Neural cell (in vitro differentiated cells): ENCODE measurements at regions not wholly inside any gene's neighbourhood (a gene's known extent, or its start where the extent isn't known, plus 50 kb on each side); places are given as distances from the start of the nearest gene placed in this dataset.

Experiments used
- H2AFZ ChIP-seq: fragments of 200-600, 300-800 bp; sonication (generic), shearing (Covaris generic); 2 replicates; pipeline ENCODE4 v1.6.0; 2014; ENCODE audit warnings: low read depth, mild to moderate bottlenecking, antibody characterized with exemption, low read length, moderate library complexity
- H3F3A ChIP-seq: fragments of 200-600 bp; shearing (Covaris generic); 2 replicates; pipeline ENCODE4 v1.6.1; 2016; ENCODE audit warnings: mild to moderate bottlenecking, moderate library complexity, mixed read lengths, antibody characterized with exemption, low read length; ENCODE audit not compliant: insufficient read depth, poor library complexity, severe bottlenecking
- H3K27ac ChIP-seq: fragments of 200-600, 300-800 bp; sonication (generic), shearing (Covaris generic); 2 replicates; pipeline ENCODE4 v1.5.1; 2014; ENCODE audit warnings: mild to moderate bottlenecking, low read length, moderate library complexity
- H3K27me3 ChIP-seq: fragments of 300-800, 200-600 bp; sonication (generic), shearing (Covaris generic); 2 replicates; pipeline ENCODE4 v1.6.0; 2014; ENCODE audit warnings: mild to moderate bottlenecking, low read depth, low read length, moderate library complexity; ENCODE audit not compliant: insufficient read depth
- H3K36me3 ChIP-seq: fragments of 300-800, 200-600 bp; sonication (generic), shearing (Covaris generic); 2 replicates; pipeline ENCODE4 v1.5.1; 2014; ENCODE audit warnings: mild to moderate bottlenecking, antibody characterized with exemption, low read length, moderate library complexity; ENCODE audit not compliant: insufficient read depth
- H3K4me2 ChIP-seq: fragments of 300-800, 200-600 bp; sonication (generic), shearing (Covaris generic); 2 replicates; pipeline ENCODE4 v1.6.0; 2014; ENCODE audit warnings: mild to moderate bottlenecking, low read length
- H3K4me3 ChIP-seq: fragments of 300-800, 200-600 bp; sonication (generic), shearing (Covaris generic); 2 replicates; pipeline ENCODE4 v1.5.1; 2014; ENCODE audit warnings: mild to moderate bottlenecking, low read length, moderate library complexity
- H3K79me2 ChIP-seq: fragments of 200-600 bp; shearing (Covaris generic); replicated peaks from 2 replicates; pipeline ENCODE4 v1.6.0; 2014; ENCODE audit warnings: mild to moderate bottlenecking, low read length, moderate library complexity; ENCODE audit not compliant: insufficient read depth
- H3K9ac ChIP-seq: fragments of 300-800, 200-600 bp; sonication (generic), shearing (Covaris generic); 2 replicates; pipeline ENCODE4 v1.6.1; 2016; ENCODE audit warnings: mild to moderate bottlenecking, low read length, mixed read lengths
- H3K9me2 ChIP-seq: fragments of 200-600 bp; shearing (Covaris generic); 2 replicates; pipeline ENCODE4 v1.6.1; 2016; ENCODE audit warnings: mild to moderate bottlenecking, low read length, mixed read lengths; ENCODE audit not compliant: insufficient read depth
- H3K9me3 ChIP-seq: fragments of 200-600, 300-800 bp; sonication (generic), shearing (Covaris generic); 2 replicates; pipeline ENCODE4 v1.6.1; 2016; ENCODE audit warnings: mild to moderate bottlenecking, mixed run types, low read length, moderate library complexity, mixed read lengths
- H4K20me1 ChIP-seq: fragments of 200-600 bp; shearing (Covaris generic); 2 replicates; pipeline ENCODE4 v1.6.1; 2016; ENCODE audit warnings: mild to moderate bottlenecking, mixed run types; ENCODE audit not compliant: insufficient read depth
- CTCF ChIP-seq: fragments of 450-650 bp; IDR thresholded peaks from 2 replicates; pipeline ENCODE4 v1.5.1; 2014; ENCODE audit warnings: antibody characterized with exemption, mild to moderate bottlenecking, moderate library complexity; ENCODE audit not compliant: poor library complexity, severe bottlenecking
- EP300 ChIP-seq: fragments of 450-650 bp; conservative IDR thresholded peaks from 2 replicates; pipeline ENCODE4 v1.6.1; 2014; ENCODE audit warnings: antibody characterized with exemption, mild to moderate bottlenecking, moderate library complexity; ENCODE audit not compliant: poor library complexity, severe bottlenecking
- EZH2 ChIP-seq: fragments of 200-600, 300-800 bp; shearing (Covaris generic), sonication (generic); IDR thresholded peaks from 2 replicates; pipeline ENCODE4 v1.6.1; 2014; ENCODE audit warnings: antibody characterized with exemption, low read length, borderline replicate concordance, mild to moderate bottlenecking; ENCODE audit not compliant: insufficient read depth, poor library complexity, severe bottlenecking
- MXI1 ChIP-seq: fragments of 450-650 bp; conservative IDR thresholded peaks from 2 replicates; pipeline ENCODE4 v1.6.1; 2014; ENCODE audit warnings: antibody characterized with exemption, mild to moderate bottlenecking; ENCODE audit not compliant: poor library complexity, severe bottlenecking
- POLR2AphosphoS5 ChIP-seq: IDR thresholded peaks from 2 replicates; pipeline ENCODE4 v1.6.1; 2012
- RAD21 ChIP-seq: fragments of 450-650 bp; conservative IDR thresholded peaks from 2 replicates; pipeline ENCODE4 v1.6.1; 2014; ENCODE audit warnings: antibody characterized with exemption, mild to moderate bottlenecking, moderate library complexity
- REST ChIP-seq: IDR thresholded peaks from 2 replicates; pipeline ENCODE4 v1.6.1; 2012; ENCODE audit warnings: borderline replicate concordance
- SMC3 ChIP-seq: fragments of 450-650 bp; conservative IDR thresholded peaks from 2 replicates; pipeline ENCODE4 v1.6.1; 2014; ENCODE audit warnings: antibody characterized with exemption, mild to moderate bottlenecking, moderate library complexity; ENCODE audit not compliant: poor library complexity
- TAF1 ChIP-seq: IDR thresholded peaks from 2 replicates; pipeline ENCODE4 v1.6.1; 2012; ENCODE audit warnings: low read depth

- no peak for TF ChIP-seq POLR2AphosphoS5
- no peak for TF ChIP-seq TAF1
- no peak for TF ChIP-seq CTCF
- TF ChIP-seq EZH2, result no peak
- TF ChIP-seq REST, result no peak
- no peak for TF ChIP-seq MXI1
- no peak for TF ChIP-seq SMC3
- no peak for TF ChIP-seq EP300
- H3K9ac ChIP-seq, result no peak overlapping the region
- no peak overlapping the region for H3K4me2 ChIP-seq
- H3K27me3 ChIP-seq, result no peaks in the 10 kb centered on the region
- H3K79me2 ChIP-seq, result no peaks in the 10 kb centered on the region
- H3K9me2 ChIP-seq, result no peaks in the 10 kb centered on the region
- H4K20me1 ChIP-seq, result no peaks in the 10 kb centered on the region
- H3F3A ChIP-seq, result no peaks in the 10 kb centered on the region
- no peak overlapping the region for H3K4me3 ChIP-seq
- no peaks in the 10 kb centered on the region for H3K36me3 ChIP-seq
- no peak overlapping the region for H2AFZ ChIP-seq
- H3K9me3 ChIP-seq, result no peaks in the 10 kb centered on the region
- no peak overlapping the region for H3K27ac ChIP-seq
Measured at GRCh38 chr9:115254287-115255180, 136.6 kb upstream of the TNC start.

GRCh38 chr9:115261656-115262081 is 143.7 kb upstream of the TNC start:
- Histone ChIP-seq H3K9ac (no peak overlapping the region), H2AFZ (no peak overlapping the region), H3K9me2 (no peaks in the 10 kb centered on the region), H3K27ac (no peak overlapping the region), H3K4me2 (no peak overlapping the region), H4K20me1 (no peaks in the 10 kb centered on the region), H3K4me3 (no peak overlapping the region), H3F3A (no peaks in the 10 kb centered on the region), H3K27me3 (no peaks in the 10 kb centered on the region), H3K36me3 (no peaks in the 10 kb centered on the region), H3K9me3 (no peaks in the 10 kb centered on the region), H3K79me2 (no peaks in the 10 kb centered on the region)
- TF ChIP-seq REST, result no peak
- no peak for TF ChIP-seq RAD21
- no peak for TF ChIP-seq CTCF
- no peak for TF ChIP-seq MXI1
- no peak for TF ChIP-seq EZH2
- TF ChIP-seq POLR2AphosphoS5, result no peak
- no peak for TF ChIP-seq EP300
- TF ChIP-seq SMC3, result no peak
- no peak for TF ChIP-seq TAF1
